IMR-90 (cell line): ENCODE measurements at regions not wholly inside any gene's neighbourhood (a gene's known extent, or its start where the extent isn't known, plus 50 kb on each side); places are given as distances from the start of the nearest gene placed in this dataset.

ENCODE experiments used
- ATAC-seq: fragments of 200-7000 bp; cut with Tn5 transposase; 2 replicates; pipeline ENCODE4 v1.9.1; 2020; ENCODE audit warnings: low read depth, mild to moderate bottlenecking, moderate library complexity
- BruUV-seq: library from RNA; stranded (reverse); fragments of 400-500 nt; replicated peaks from 2 replicates; lab custom pipeline; 2021; lab: Mats Ljungman, UMichigan
- CTCF ChIA-PET: fragments of 300-600 bp; formaldehyde crosslinking; extraction: SDS; loops from one replicate; lab custom pipeline; 2021; ENCODE audit warnings: antibody characterized with exemption; lab: Yijun Ruan, JAX
- POLR2A ChIA-PET: fragments of 300-600 bp; sonication (Branson Sonifier 250); formaldehyde crosslinking; loops from one replicate; lab custom pipeline; 2022; ENCODE audit warnings: antibody characterized with exemption; ENCODE audit not compliant: unreplicated experiment; lab: Charles Lee
- DNase-seq: peaks from one replicate; pipeline ENCODE4 v3.0.0; 2013
- H2AFZ ChIP-seq: replicated peaks from 2 replicates; pipeline ENCODE3; 2013; ENCODE audit warnings: low read length, mild to moderate bottlenecking; ENCODE audit not compliant: poor library complexity
- H2AK5ac ChIP-seq: 2 replicates; pipeline ENCODE4 v1.6.1; 2013; ENCODE audit warnings: low read depth, low read length, inconsistent platforms
- H2AK9ac ChIP-seq: replicated peaks from 2 replicates; pipeline ENCODE3; 2013; ENCODE audit warnings: mild to moderate bottlenecking, low read depth, low read length, moderate library complexity; ENCODE audit not compliant: poor library complexity
- H2BK120ac ChIP-seq: 2 replicates; pipeline ENCODE4 v1.6.1; 2013; ENCODE audit warnings: low read depth, low read length, inconsistent platforms
- H2BK15ac ChIP-seq: 3 replicates; pipeline ENCODE4 v1.6.1; 2013; ENCODE audit warnings: low read depth, low read length, inconsistent platforms
- H2BK20ac ChIP-seq: 2 replicates; pipeline ENCODE4 v1.6.1; 2013; ENCODE audit warnings: low read depth, mild to moderate bottlenecking, inconsistent platforms, low read length, moderate library complexity
- H2BK5ac ChIP-seq: 2 replicates; pipeline ENCODE4 v1.6.1; 2013; ENCODE audit warnings: mild to moderate bottlenecking, low read depth, low read length, inconsistent platforms; ENCODE audit not compliant: poor library complexity, severe bottlenecking
- H3K14ac ChIP-seq: replicated peaks from 2 replicates; pipeline ENCODE4 v1.6.1; 2013; ENCODE audit warnings: low read depth, low read length, inconsistent platforms
- H3K18ac ChIP-seq: 2 replicates; pipeline ENCODE4 v1.6.1; 2013; ENCODE audit warnings: low read depth, low read length, control low read depth
- H3K23ac ChIP-seq: 2 replicates; pipeline ENCODE4 v1.6.1; 2013; ENCODE audit warnings: low read depth, low read length, inconsistent platforms
- H3K27ac ChIP-seq: 2 replicates; pipeline ENCODE4 v1.5.1; 2013; ENCODE audit warnings: mild to moderate bottlenecking, control low read depth, low read length; ENCODE audit not compliant: insufficient read depth
- H3K27me3 ChIP-seq: 2 replicates; pipeline ENCODE4 v1.6.1; 2013; ENCODE audit warnings: low read length; ENCODE audit not compliant: control insufficient read depth, insufficient read depth
- H3K36me3 ChIP-seq: 2 replicates; pipeline ENCODE4 v1.6.1; 2013; ENCODE audit warnings: low read length, mixed read lengths; ENCODE audit not compliant: control insufficient read depth, insufficient read depth
- H3K4ac ChIP-seq: 2 replicates; pipeline ENCODE4 v1.6.1; 2013; ENCODE audit warnings: low read depth, low read length, inconsistent platforms
- H3K4me1 ChIP-seq: 2 replicates; pipeline ENCODE4 v1.6.1; 2013; ENCODE audit warnings: low read length, mixed read lengths; ENCODE audit not compliant: control insufficient read depth, insufficient read depth
- H3K4me2 ChIP-seq: 2 replicates; pipeline ENCODE4 v1.6.1; 2013; ENCODE audit warnings: low read depth, mild to moderate bottlenecking, control low read depth, low read length, moderate library complexity
- H3K4me3 ChIP-seq: 2 replicates; pipeline ENCODE4 v1.5.1; 2013; ENCODE audit warnings: low read depth, mild to moderate bottlenecking, control low read depth, low read length, moderate library complexity; ENCODE audit not compliant: insufficient read depth
- H3K56ac ChIP-seq: 2 replicates; pipeline ENCODE4 v1.6.1; 2013; ENCODE audit warnings: low read length, inconsistent platforms; ENCODE audit not compliant: insufficient read depth; ENCODE audit errors: extremely low read depth
- H3K79me1 ChIP-seq, 2 experiments: 2 replicates each; pipeline ENCODE4 v1.6.1; 2013; ENCODE audit warnings: low read length in 2 of 2, inconsistent platforms in 1 of 2, low read depth in 1 of 2
- H3K9ac ChIP-seq: 2 replicates; pipeline ENCODE4 v1.6.1; 2013; ENCODE audit warnings: low read depth, low read length, control low read depth
- H3K9me1 ChIP-seq: 2 replicates; pipeline ENCODE4 v1.6.1; 2013; ENCODE audit warnings: low read length, inconsistent platforms; ENCODE audit not compliant: insufficient read depth
- H3K9me3 ChIP-seq: 2 replicates; pipeline ENCODE4 v1.6.1; 2013; ENCODE audit warnings: low read length; ENCODE audit not compliant: control insufficient read depth, insufficient read depth
- H4K20me1 ChIP-seq: 2 replicates; pipeline ENCODE4 v1.6.1; 2013; ENCODE audit warnings: low read length, inconsistent platforms; ENCODE audit not compliant: insufficient read depth
- H4K5ac ChIP-seq: 2 replicates; pipeline ENCODE4 v1.6.1; 2013; ENCODE audit warnings: mild to moderate bottlenecking, low read depth, low read length, control low read depth
- H4K8ac ChIP-seq, 2 experiments: 2 replicates each; pipeline ENCODE4 v1.6.1; 2013; ENCODE audit warnings: low read depth in 2 of 2, low read length in 2 of 2, control low read depth in 1 of 2, inconsistent platforms in 1 of 2
- H4K91ac ChIP-seq: 2 replicates; pipeline ENCODE4 v1.6.1; 2013; ENCODE audit warnings: low read depth, low read length, inconsistent platforms; ENCODE audit not compliant: insufficient read depth
- MXI1 ChIP-seq: IDR thresholded peaks from 2 replicates; pipeline ENCODE4 v1.6.1; 2012; ENCODE audit warnings: low read depth, mild to moderate bottlenecking, low read length, moderate library complexity, borderline replicate concordance
- NFE2L2 ChIP-seq: fragments of 150-350 bp; IDR thresholded peaks from 2 replicates; pipeline ENCODE4 v1.6.1; 2016; ENCODE audit warnings: low read depth, mild to moderate bottlenecking, low read length
- dilution Hi-C: fragments of 300-500 bp; cut with HindIII; formaldehyde crosslinking; loops from one replicate; pipeline ENCODE4 v1.14.3; 2018; ENCODE audit warnings: low sequenced_read_pairs; ENCODE audit not compliant: unreplicated experiment
- in situ Hi-C: fragments of 300-500 bp; cut with MboI; formaldehyde crosslinking; loops from 3 replicates; pipeline ENCODE4 v1.14.3; 2019; ENCODE audit warnings: low sequenced_read_pairs, inconsistent platforms, mixed read lengths
- intact Hi-C: fragments of 100-400 bp; cut with micrococcal nuclease; formaldehyde crosslinking; loops from 2 replicates; pipeline ENCODE4 v1.10.0; 2022

GRCh38 chr5:86320266-86320665 is 297.5 kb upstream of the COX7C start:
- Histone ChIP-seq H3K4me3 (no peak overlapping the region), H4K91ac (no peak overlapping the region), H3K9me3 (no peaks in the 10 kb centered on the region), H2AK9ac (no peak overlapping the region), H3K79me1 (no peaks in the 10 kb centered on the region), H2BK120ac (no peak overlapping the region), H2BK20ac (no peak overlapping the region), H3K36me3 (no peaks in the 10 kb centered on the region), H4K5ac (no peak overlapping the region), H3K18ac (no peak overlapping the region), H3K27me3 (no peaks in the 10 kb centered on the region), H2BK5ac (no peak overlapping the region), H3K56ac (no peak overlapping the region), H2AFZ (no peak overlapping the region), H3K9me1 (no peaks in the 10 kb centered on the region), H4K20me1 (no peaks in the 10 kb centered on the region), H3K4me1 (no peaks in the 10 kb centered on the region), H3K14ac (no peak overlapping the region), H3K23ac (no peak overlapping the region), H3K4me2 (no peak overlapping the region), H2BK15ac (no peak overlapping the region), H3K4ac (no peak overlapping the region), H3K9ac (no peak overlapping the region), H2AK5ac (no peak overlapping the region), H3K27ac (no peak overlapping the region), H4K8ac (no peak overlapping the region)
- no peak for DNase-seq
- POLR2A ChIA-PET: no interaction called here
- dilution Hi-C loops (no loop called here), in situ Hi-C loops (no loop called here), intact Hi-C loops (no loop called here)
- CTCF ChIA-PET: no interaction called here
- no peak for TF ChIP-seq NFE2L2
- TF ChIP-seq MXI1: no peak
- ATAC-seq: no peak
- no TSS peak for BruUV-seq
